Activated naive CD8-positive, alpha-beta T cell treated with anti-CD3 and anti-CD28 coated beads, Interleukin-2, amount 50 U/mL, for 24 hours (primary cell): ENCODE measurements at regions not wholly inside any gene's neighbourhood (a gene's known extent, or its start where the extent isn't known, plus 50 kb on each side); places are given as distances from the start of the nearest gene placed in this dataset.

Experiments
- ATAC-seq: fragments of 150-1000 bp; cut with Tn5 transposase; one replicate; pipeline ENCODE4 v1.10.0; 2021
- DNase-seq: peaks from one replicate; pipeline ENCODE4 v3.0.0; 2021
- H3K27ac Mint-ChIP-seq: one replicate; pipeline ENCODE4 v1.8.0; 2021; ENCODE audit warnings: mild to moderate bottlenecking, mixed read lengths
- H3K27me3 Mint-ChIP-seq: one replicate; pipeline ENCODE4 v1.8.0; 2021; ENCODE audit warnings: mixed read lengths
- H3K36me3 Mint-ChIP-seq: one replicate; pipeline ENCODE4 v1.8.0; 2021; ENCODE audit warnings: low read depth, mixed read lengths
- H3K4me1 Mint-ChIP-seq: one replicate; pipeline ENCODE4 v1.8.0; 2021; ENCODE audit warnings: mixed read lengths
- H3K4me3 Mint-ChIP-seq: one replicate; pipeline ENCODE4 v1.8.0; 2021; ENCODE audit warnings: mild to moderate bottlenecking, moderate library complexity, mixed read lengths
- H3K9me3 Mint-ChIP-seq: one replicate; pipeline ENCODE4 v1.8.0; 2021; ENCODE audit warnings: mixed read lengths

GRCh38 chr12:22740656-22741355 is 115.8 kb downstream of the ETNK1 start:
- DNase-seq = no peak
- Mint-ChIP-seq H3K4me3 (no peak overlapping the region), H3K36me3 (no peaks in the 10 kb centered on the region), H3K27ac (no peak overlapping the region), H3K4me1 (no peaks in the 10 kb centered on the region), H3K9me3 (no peaks in the 10 kb centered on the region), H3K27me3 (peaks cover 4% of the 10 kb centered on the region)
- ATAC-seq = no peak

DNA sequence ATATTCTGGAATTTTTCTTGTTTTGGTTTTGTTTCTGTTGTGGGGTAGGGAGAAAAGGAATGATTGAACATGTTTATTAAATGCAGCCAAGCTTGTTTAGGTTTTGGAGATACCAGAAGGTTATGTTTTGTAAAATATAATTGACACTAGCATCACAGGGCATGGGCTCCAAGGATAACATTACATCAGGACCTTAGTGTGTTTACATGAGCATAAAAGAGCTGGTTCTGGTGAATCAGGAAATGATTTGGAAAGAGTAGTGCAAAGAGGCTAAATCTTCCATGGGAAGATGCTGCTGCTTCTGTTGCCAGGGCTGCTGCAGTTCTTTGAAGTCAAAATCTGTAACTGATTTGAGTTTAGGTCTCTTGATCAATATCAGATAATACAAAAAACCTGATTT is 118.7 kb downstream of the ETNK1 start:
- Mint-ChIP-seq H3K36me3 (no peaks in the 10 kb centered on the region), H3K4me1 (no peaks in the 10 kb centered on the region), H3K9me3 (no peaks in the 10 kb centered on the region), H3K4me3 (no peak overlapping the region), H3K27ac (no peak overlapping the region), H3K27me3 (peaks cover 4% of the 10 kb centered on the region)
- DNase-seq (no peak), ATAC-seq (no peak)

GRCh38 chr12:22744197-22744596 is 119.2 kb downstream of the ETNK1 start:
- DNase-seq (no peak), ATAC-seq (no peak)
- Mint-ChIP-seq H3K4me3 (no peak overlapping the region), H3K4me1 (no peaks in the 10 kb centered on the region), H3K27me3 (peaks cover 4% of the 10 kb centered on the region), H3K36me3 (no peaks in the 10 kb centered on the region), H3K9me3 (no peaks in the 10 kb centered on the region), H3K27ac (no peak overlapping the region)

DNA sequence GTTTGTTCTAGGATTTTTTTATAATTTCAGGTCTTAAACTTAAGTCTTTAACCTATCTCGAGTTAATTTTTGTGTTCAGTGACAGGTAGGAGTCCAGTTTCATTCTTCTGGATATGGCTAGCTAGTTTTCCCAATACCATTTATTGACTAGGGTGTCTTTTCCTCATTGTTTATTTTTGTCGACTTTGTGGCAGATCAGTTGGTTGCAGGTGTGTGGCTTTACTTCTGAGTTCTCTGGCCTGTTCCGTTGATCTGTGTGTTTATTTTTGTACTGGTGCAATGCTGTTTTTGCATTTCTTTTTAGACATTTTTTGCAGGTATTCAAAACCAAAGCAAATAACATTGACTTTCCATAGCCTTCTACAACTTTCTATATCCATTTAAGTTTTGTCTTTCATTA is 121.7 kb downstream of the ETNK1 start:
- ATAC-seq (no peak), DNase-seq (no peak)
- peaks cover 2% of the 10 kb centered on the region for H3K27me3 Mint-ChIP-seq
- H3K27ac Mint-ChIP-seq = no peak overlapping the region
- H3K4me1 Mint-ChIP-seq = no peaks in the 10 kb centered on the region
- H3K9me3 Mint-ChIP-seq = no peaks in the 10 kb centered on the region
- H3K4me3 Mint-ChIP-seq = no peak overlapping the region
- H3K36me3 Mint-ChIP-seq = no peaks in the 10 kb centered on the region

GRCh38 chr12:22755629-22756028 is 130.7 kb downstream of the ETNK1 start:
- peaks cover 3% of the 10 kb centered on the region for H3K9me3 Mint-ChIP-seq
- ATAC-seq = no peak
- no peak for DNase-seq
- no peaks in the 10 kb centered on the region for H3K27me3 Mint-ChIP-seq
- no peak overlapping the region for H3K4me3 Mint-ChIP-seq
- no peaks in the 10 kb centered on the region for H3K36me3 Mint-ChIP-seq
- H3K4me1 Mint-ChIP-seq = no peaks in the 10 kb centered on the region
- no peak overlapping the region for H3K27ac Mint-ChIP-seq

GRCh38 chr12:22759769-22760674 is 135.1 kb downstream of the ETNK1 start:
- no peak for DNase-seq
- Mint-ChIP-seq H3K27ac (no peak overlapping the region), H3K36me3 (no peaks in the 10 kb centered on the region), H3K27me3 (no peaks in the 10 kb centered on the region), H3K9me3 (no peaks in the 10 kb centered on the region), H3K4me3 (no peak overlapping the region), H3K4me1 (no peaks in the 10 kb centered on the region)
- ATAC-seq = no peak

GRCh38 chr12:22765421-22766130 is 140.6 kb downstream of the ETNK1 start:
- no peaks in the 10 kb centered on the region for H3K27me3 Mint-ChIP-seq
- no peaks in the 10 kb centered on the region for H3K4me1 Mint-ChIP-seq
- H3K27ac Mint-ChIP-seq = no peak overlapping the region
- no peaks in the 10 kb centered on the region for H3K9me3 Mint-ChIP-seq
- ATAC-seq (no peak), DNase-seq (no peak)
- no peak overlapping the region for H3K4me3 Mint-ChIP-seq
- H3K36me3 Mint-ChIP-seq = no peaks in the 10 kb centered on the region

- no peaks in the 10 kb centered on the region for H3K36me3 Mint-ChIP-seq
- DNase-seq (no peak), ATAC-seq (no peak)
- no peak overlapping the region for H3K4me3 Mint-ChIP-seq
- H3K27ac Mint-ChIP-seq = no peak overlapping the region
- no peaks in the 10 kb centered on the region for H3K9me3 Mint-ChIP-seq
- H3K27me3 Mint-ChIP-seq = no peaks in the 10 kb centered on the region
- no peaks in the 10 kb centered on the region for H3K4me1 Mint-ChIP-seq
Observed at GRCh38 chr12:22766911-22767420, 142.0 kb downstream of the ETNK1 start.

DNA sequence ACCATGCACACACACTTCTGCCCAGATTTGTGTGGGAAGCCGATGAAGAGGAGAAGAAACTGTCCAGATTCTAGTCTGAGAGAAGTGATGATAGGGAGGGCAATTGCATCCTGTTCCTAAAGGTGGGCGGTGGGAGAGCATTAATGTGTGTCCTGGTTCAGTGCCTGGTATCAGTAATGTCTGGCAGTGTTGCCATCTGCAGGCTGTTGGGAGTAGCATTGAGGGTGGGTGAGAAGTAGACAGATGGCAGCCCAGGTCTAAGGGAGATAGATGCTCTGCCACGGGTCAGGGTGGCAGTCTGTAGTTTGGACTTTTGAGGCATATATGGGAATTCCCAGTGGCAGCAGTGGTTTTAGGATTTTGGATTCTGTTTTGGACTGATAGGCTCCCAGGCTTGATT is 156.4 kb downstream of the ETNK1 start:
- no peaks in the 10 kb centered on the region for H3K9me3 Mint-ChIP-seq
- H3K4me1 Mint-ChIP-seq = no peaks in the 10 kb centered on the region
- no peak overlapping the region for H3K27ac Mint-ChIP-seq
- no peaks in the 10 kb centered on the region for H3K36me3 Mint-ChIP-seq
- peaks cover under 1% of the 10 kb centered on the region for H3K27me3 Mint-ChIP-seq
- DNase-seq (no peak), ATAC-seq (no peak)
- no peak overlapping the region for H3K4me3 Mint-ChIP-seq

DNA sequence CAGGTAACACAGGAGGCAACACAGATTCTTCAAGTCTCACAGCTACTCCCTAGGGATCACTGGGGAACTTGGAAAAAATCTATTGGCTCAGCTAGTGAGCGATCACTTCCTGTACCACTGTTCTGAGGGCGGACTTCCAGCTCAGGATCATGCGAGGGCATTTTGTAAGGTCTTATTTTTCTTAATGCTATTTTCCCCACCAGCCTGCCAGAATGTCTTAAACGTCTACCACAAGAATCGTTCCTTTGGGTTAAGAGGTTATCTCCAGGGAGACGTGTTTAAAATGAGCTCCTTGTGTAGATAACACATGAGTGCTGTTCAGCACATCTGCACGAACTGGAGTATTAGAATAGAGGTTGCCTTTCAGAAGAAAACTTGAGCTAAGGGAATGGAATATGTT is 162.6 kb downstream of the ETNK1 start:
- no peaks in the 10 kb centered on the region for H3K9me3 Mint-ChIP-seq
- H3K4me3 Mint-ChIP-seq = no peak overlapping the region
- no peaks in the 10 kb centered on the region for H3K4me1 Mint-ChIP-seq
- H3K27me3 Mint-ChIP-seq = peaks cover 6% of the 10 kb centered on the region
- H3K36me3 Mint-ChIP-seq = no peaks in the 10 kb centered on the region
- DNase-seq (no peak), ATAC-seq (no peak)
- H3K27ac Mint-ChIP-seq = no peak overlapping the region

GRCh38 chr12:22788913-22789312 is 163.9 kb downstream of the ETNK1 start:
- Mint-ChIP-seq H3K27me3 (peaks cover 6% of the 10 kb centered on the region), H3K9me3 (no peaks in the 10 kb centered on the region), H3K4me3 (no peak overlapping the region), H3K4me1 (no peaks in the 10 kb centered on the region), H3K36me3 (no peaks in the 10 kb centered on the region), H3K27ac (no peak overlapping the region)
- no peak for ATAC-seq
- DNase-seq = no peak

- no peak for ATAC-seq
- no peak overlapping the region for H3K27ac Mint-ChIP-seq
- DNase-seq = no peak
- no peaks in the 10 kb centered on the region for H3K4me1 Mint-ChIP-seq
- peaks cover 6% of the 10 kb centered on the region for H3K27me3 Mint-ChIP-seq
- no peaks in the 10 kb centered on the region for H3K36me3 Mint-ChIP-seq
- H3K9me3 Mint-ChIP-seq = no peaks in the 10 kb centered on the region
- no peak overlapping the region for H3K4me3 Mint-ChIP-seq
Observed at GRCh38 chr12:22792138-22792537, 167.2 kb downstream of the ETNK1 start.

GRCh38 chr12:22794017-22794416 is 169.0 kb downstream of the ETNK1 start:
- H3K4me3 Mint-ChIP-seq = no peak overlapping the region

DNA sequence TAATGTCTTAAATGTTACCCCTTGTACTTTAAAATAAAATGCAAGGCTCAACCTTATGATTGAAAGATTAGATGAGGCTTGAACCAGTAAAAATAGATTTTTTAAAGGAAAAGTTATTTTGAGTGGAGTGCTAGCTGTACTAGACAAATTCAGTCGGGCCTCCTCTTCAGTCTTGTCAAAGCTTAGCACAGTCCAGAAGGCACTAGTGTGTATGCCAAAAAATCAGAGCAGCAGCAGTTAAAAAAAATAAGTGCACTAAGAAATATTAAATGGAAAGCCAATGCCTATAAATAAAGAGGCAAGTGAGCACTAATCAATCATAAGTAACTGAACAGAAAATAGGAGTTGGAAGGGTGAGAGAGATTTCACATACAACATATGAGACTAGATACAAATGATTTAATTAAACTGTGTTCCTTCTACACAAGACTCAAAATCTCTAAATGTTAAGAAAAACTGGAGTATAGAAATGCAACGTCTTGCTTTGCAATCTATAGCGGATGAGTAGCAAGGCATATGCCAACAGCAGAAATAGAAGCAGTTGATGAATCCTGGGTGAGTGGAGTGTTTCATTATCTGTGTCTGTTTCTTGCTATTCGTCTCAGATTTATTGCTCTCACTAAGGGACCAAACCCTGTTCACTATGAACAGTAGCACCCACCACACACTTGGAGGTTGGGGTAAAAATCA is 172.1 kb downstream of the ETNK1 start:
- no peak for DNase-seq
- H3K4me1 Mint-ChIP-seq = no peaks in the 10 kb centered on the region
- H3K27me3 Mint-ChIP-seq = peaks cover 4% of the 10 kb centered on the region
- ATAC-seq = no peak
- H3K36me3 Mint-ChIP-seq = no peaks in the 10 kb centered on the region
- no peak overlapping the region for H3K4me3 Mint-ChIP-seq
- no peak overlapping the region for H3K27ac Mint-ChIP-seq
- H3K9me3 Mint-ChIP-seq = no peaks in the 10 kb centered on the region

More at GRCh38 chr12:22794017-22794416, 169.0 kb downstream of the ETNK1 start:
- Mint-ChIP-seq H3K27ac (no peak overlapping the region), H3K36me3 (no peaks in the 10 kb centered on the region), H3K4me1 (no peaks in the 10 kb centered on the region), H3K27me3 (peaks cover 6% of the 10 kb centered on the region), H3K9me3 (no peaks in the 10 kb centered on the region)
- no peak for DNase-seq
- no peak for ATAC-seq
